ENCODE measurements at regions not wholly inside any gene's neighbourhood (a gene's known extent, or its start where the extent isn't known, plus 50 kb on each side); places are given as distances from the start of the nearest gene placed in this dataset.

DNA sequence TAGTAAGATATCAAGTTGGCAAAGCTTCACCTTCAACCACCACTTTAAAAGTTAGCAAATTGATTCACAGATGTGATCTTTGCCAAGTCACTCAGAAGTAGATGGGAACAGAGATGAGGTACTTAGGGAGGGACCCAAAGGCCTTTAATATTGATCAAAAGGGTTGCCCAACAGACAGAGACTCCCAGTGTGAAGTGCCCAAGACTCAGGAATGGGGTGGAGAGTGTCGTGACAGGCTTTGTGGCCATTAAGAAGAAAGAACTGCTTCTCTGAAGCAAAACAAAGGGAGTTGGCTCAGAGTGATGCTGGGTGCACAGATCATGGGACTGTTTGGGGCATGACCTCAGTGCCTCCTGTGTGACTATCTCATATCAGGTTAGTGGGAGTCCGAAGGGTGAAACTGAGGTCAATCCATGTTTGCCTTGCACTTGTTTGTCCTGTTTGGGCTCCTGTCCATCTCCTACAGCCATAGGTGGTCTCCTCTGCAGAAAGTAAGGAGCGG, 132.3 kb downstream of the APIP start:
- TF ChIP-seq, protein P1, sequence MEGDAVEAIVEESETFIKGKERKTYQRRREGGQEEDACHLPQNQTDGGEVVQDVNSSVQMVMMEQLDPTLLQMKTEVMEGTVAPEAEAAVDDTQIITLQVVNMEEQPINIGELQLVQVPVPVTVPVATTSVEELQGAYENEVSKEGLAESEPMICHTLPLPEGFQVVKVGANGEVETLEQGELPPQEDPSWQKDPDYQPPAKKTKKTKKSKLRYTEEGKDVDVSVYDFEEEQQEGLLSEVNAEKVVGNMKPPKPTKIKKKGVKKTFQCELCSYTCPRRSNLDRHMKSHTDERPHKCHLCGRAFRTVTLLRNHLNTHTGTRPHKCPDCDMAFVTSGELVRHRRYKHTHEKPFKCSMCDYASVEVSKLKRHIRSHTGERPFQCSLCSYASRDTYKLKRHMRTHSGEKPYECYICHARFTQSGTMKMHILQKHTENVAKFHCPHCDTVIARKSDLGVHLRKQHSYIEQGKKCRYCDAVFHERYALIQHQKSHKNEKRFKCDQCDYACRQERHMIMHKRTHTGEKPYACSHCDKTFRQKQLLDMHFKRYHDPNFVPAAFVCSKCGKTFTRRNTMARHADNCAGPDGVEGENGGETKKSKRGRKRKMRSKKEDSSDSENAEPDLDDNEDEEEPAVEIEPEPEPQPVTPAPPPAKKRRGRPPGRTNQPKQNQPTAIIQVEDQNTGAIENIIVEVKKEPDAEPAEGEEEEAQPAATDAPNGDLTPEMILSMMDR (IDR thresholded peaks at IDR 0.05) = no peak

- TF ChIP-seq, protein P1 (IDR thresholded peaks at IDR 0.05) = no peak
Measured at GRCh38 chr11:34775417-34775888, 140.7 kb downstream of the APIP start.

GRCh38 chr11:34774604-34775003, 141.6 kb downstream of the APIP start:
- TF ChIP-seq, protein P1 (IDR thresholded peaks at IDR 0.05) = no peak

- TF ChIP-seq, protein P1 (IDR thresholded peaks at IDR 0.05) = no peak
Measured at GRCh38 chr11:34773826-34774225, 142.4 kb downstream of the APIP start.

- TF ChIP-seq, protein P1 (IDR thresholded peaks at IDR 0.05) = no peak
Measured at GRCh38 chr11:34773211-34773610, 143.0 kb downstream of the APIP start.

GRCh38 chr11:34770111-34770510, 146.1 kb downstream of the APIP start:
- TF ChIP-seq, protein P1 (IDR thresholded peaks at IDR 0.05) = no peak

DNA sequence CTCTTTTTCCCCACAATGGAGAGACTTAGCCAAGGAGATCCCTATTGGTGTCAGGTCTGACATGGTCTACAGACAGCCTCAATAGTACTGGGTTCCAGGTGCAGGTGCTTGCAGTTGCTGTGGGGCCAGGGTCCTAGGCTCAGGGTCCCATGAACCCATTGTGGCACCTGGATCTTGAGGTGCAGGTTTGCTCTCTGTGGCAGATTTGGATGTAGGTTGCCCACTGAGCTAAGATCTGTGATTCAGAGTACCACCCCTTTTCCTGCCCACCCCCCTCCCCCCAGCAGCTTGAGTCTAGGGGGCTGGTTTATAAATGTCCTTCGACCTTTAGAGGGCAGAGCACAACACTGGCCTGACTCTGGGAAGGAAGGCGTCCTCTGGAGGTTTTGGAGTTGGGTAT, 147.0 kb downstream of the APIP start:
- TF ChIP-seq, protein P1 (IDR thresholded peaks at IDR 0.05) = no peak

DNA sequence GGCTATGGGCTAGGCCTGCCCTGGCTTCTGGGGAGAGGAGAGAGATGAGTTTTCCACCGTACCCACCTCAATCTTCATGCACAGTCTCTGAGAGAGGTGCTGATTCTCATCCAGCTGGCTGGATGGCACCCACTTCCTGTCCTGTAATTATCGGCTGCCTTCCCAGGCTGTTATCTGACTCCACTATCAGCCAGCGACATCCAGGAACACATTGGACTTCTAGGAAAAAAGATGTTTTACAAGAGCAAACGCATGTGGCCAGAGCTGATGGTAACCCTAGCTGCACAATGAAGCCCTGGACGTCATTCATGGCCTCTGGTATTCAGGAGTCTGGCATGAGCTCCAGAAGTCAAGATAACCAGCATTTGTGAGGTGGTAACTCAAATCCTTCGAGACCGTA, 137.4 kb downstream of the EHF start:
- TF ChIP-seq, protein P1 (IDR thresholded peaks at IDR 0.05) = no peak

Data from LNCAP (cell line).